ENCODE measurements at regions not wholly inside any gene's neighbourhood (a gene's known extent, or its start where the extent isn't known, plus 50 kb on each side); places are given as distances from the start of the nearest gene placed in this dataset.

GRCh38 chr9:119597499-119597898 lies 228.3 kb upstream of the BRINP1 start:
- TF ChIP-seq SPI1 (IDR thresholded peaks at IDR 0.05; ENCODE audit: low read depth, low read length) (no peak), POLR2AphosphoS5 (IDR thresholded peaks at IDR 0.05; ENCODE audit: low read depth, low read length) (no peak), POLR2A (IDR thresholded peaks at IDR 0.05; ENCODE audit: low read depth, low read length) (no peak), POU2F2 (IDR thresholded peaks at IDR 0.05; ENCODE audit: low read depth, low read length) (no peak), PAX5 (IDR thresholded peaks at IDR 0.05; ENCODE audit: insufficient read depth, low read length, severe bottlenecking) (no peak)
- no peak for FAIRE-seq
- DNase-seq (ENCODE audit: insufficient read length, low spot score) = no peak

- FAIRE-seq = no peak
- no peak for TF ChIP-seq POLR2A (IDR thresholded peaks at IDR 0.05; ENCODE audit: low read depth, low read length)
- TF ChIP-seq PAX5 (IDR thresholded peaks at IDR 0.05; ENCODE audit: insufficient read depth, low read length, severe bottlenecking) = no peak
- no peak for DNase-seq (ENCODE audit: insufficient read length, low spot score)
Observed at GRCh38 chr9:119596703-119597102, 227.5 kb upstream of the BRINP1 start.

- no peak for FAIRE-seq
- DNase-seq (ENCODE audit: insufficient read length, low spot score) = no peak
- no peak for TF ChIP-seq POU2F2 (IDR thresholded peaks at IDR 0.05; ENCODE audit: low read depth, low read length)
- no peak for TF ChIP-seq POLR2AphosphoS5 (IDR thresholded peaks at IDR 0.05; ENCODE audit: low read depth, low read length)
- no peak for TF ChIP-seq POLR2A (IDR thresholded peaks at IDR 0.05; ENCODE audit: low read depth, low read length)
- TF ChIP-seq PAX5 (IDR thresholded peaks at IDR 0.05; ENCODE audit: insufficient read depth, low read length, severe bottlenecking) = no peak
- no peak for TF ChIP-seq SPI1 (IDR thresholded peaks at IDR 0.05; ENCODE audit: low read depth, low read length)
- TF ChIP-seq TAF1 (IDR thresholded peaks at IDR 0.05; ENCODE audit: low read depth, low read length) = no peak
Observed at GRCh38 chr9:119588874-119589744, 219.9 kb upstream of the BRINP1 start.

GRCh38 chr9:119577881-119578280 lies 208.6 kb upstream of the BRINP1 start:
- DNase-seq (ENCODE audit: insufficient read length, low spot score) (no peak), FAIRE-seq (no peak)
- no peak for TF ChIP-seq POLR2A (IDR thresholded peaks at IDR 0.05; ENCODE audit: low read depth, low read length)
- no peak for TF ChIP-seq SPI1 (IDR thresholded peaks at IDR 0.05; ENCODE audit: low read depth, low read length)
- no peak for TF ChIP-seq POLR2AphosphoS5 (IDR thresholded peaks at IDR 0.05; ENCODE audit: low read depth, low read length)
- no peak for TF ChIP-seq POU2F2 (IDR thresholded peaks at IDR 0.05; ENCODE audit: low read depth, low read length)
- TF ChIP-seq PAX5 (IDR thresholded peaks at IDR 0.05; ENCODE audit: insufficient read depth, low read length, severe bottlenecking) = no peak
- TF ChIP-seq TAF1 (IDR thresholded peaks at IDR 0.05; ENCODE audit: low read depth, low read length) = no peak

- FAIRE-seq = no peak
- DNase-seq (ENCODE audit: insufficient read length, low spot score) = no peak
- TF ChIP-seq PAX5 (IDR thresholded peaks at IDR 0.05; ENCODE audit: insufficient read depth, low read length, severe bottlenecking) (no peak), SPI1 (IDR thresholded peaks at IDR 0.05; ENCODE audit: low read depth, low read length) (no peak), POLR2AphosphoS5 (IDR thresholded peaks at IDR 0.05; ENCODE audit: low read depth, low read length) (no peak)
Observed at GRCh38 chr9:119559986-119560385, 190.8 kb upstream of the BRINP1 start.

- TF ChIP-seq POLR2A (IDR thresholded peaks at IDR 0.05; ENCODE audit: low read depth, low read length) = no peak
- TF ChIP-seq POU2F2 (IDR thresholded peaks at IDR 0.05; ENCODE audit: low read depth, low read length) = no peak
- TF ChIP-seq TAF1 (IDR thresholded peaks at IDR 0.05; ENCODE audit: low read depth, low read length) = no peak
- no peak for TF ChIP-seq SPI1 (IDR thresholded peaks at IDR 0.05; ENCODE audit: low read depth, low read length)
- no peak for TF ChIP-seq POLR2AphosphoS5 (IDR thresholded peaks at IDR 0.05; ENCODE audit: low read depth, low read length)
- no peak for TF ChIP-seq PAX5 (IDR thresholded peaks at IDR 0.05; ENCODE audit: insufficient read depth, low read length, severe bottlenecking)
- FAIRE-seq (no peak), DNase-seq (ENCODE audit: insufficient read length, low spot score) (no peak)
Observed at GRCh38 chr9:119559056-119559455, 189.8 kb upstream of the BRINP1 start.

- peak; percentile 46 for DNase-seq (ENCODE audit: insufficient read length, low spot score)
- TF ChIP-seq POU2F2 (IDR thresholded peaks at IDR 0.05; ENCODE audit: low read depth, low read length) (0 out of 2 replicates have a peak, but pooled peaks have one; percentile 39), SPI1 (IDR thresholded peaks at IDR 0.05; ENCODE audit: low read depth, low read length) (no peak)
- peak; percentile 90 for FAIRE-seq
Observed at GRCh38 chr9:119556129-119556875, 187.1 kb upstream of the BRINP1 start.

GRCh38 chr9:119544492-119544891 lies 175.3 kb upstream of the BRINP1 start:
- FAIRE-seq = no peak
- TF ChIP-seq PAX5 (IDR thresholded peaks at IDR 0.05; ENCODE audit: insufficient read depth, low read length, severe bottlenecking) (no peak), POU2F2 (IDR thresholded peaks at IDR 0.05; ENCODE audit: low read depth, low read length) (no peak), SPI1 (IDR thresholded peaks at IDR 0.05; ENCODE audit: low read depth, low read length) (no peak), POLR2AphosphoS5 (IDR thresholded peaks at IDR 0.05; ENCODE audit: low read depth, low read length) (no peak), TAF1 (IDR thresholded peaks at IDR 0.05; ENCODE audit: low read depth, low read length) (no peak), POLR2A (IDR thresholded peaks at IDR 0.05; ENCODE audit: low read depth, low read length) (no peak)

GRCh38 chr9:119537138-119537537 lies 167.9 kb upstream of the BRINP1 start:
- FAIRE-seq = no peak
- DNase-seq (ENCODE audit: insufficient read length, low spot score) = no peak

More at GRCh38 chr9:119544492-119544891, 175.3 kb upstream of the BRINP1 start:
- no peak for DNase-seq (ENCODE audit: insufficient read length, low spot score)

More at GRCh38 chr9:119537138-119537537, 167.9 kb upstream of the BRINP1 start:
- TF ChIP-seq SPI1 (IDR thresholded peaks at IDR 0.05; ENCODE audit: low read depth, low read length) (no peak), POLR2A (IDR thresholded peaks at IDR 0.05; ENCODE audit: low read depth, low read length) (no peak), PAX5 (IDR thresholded peaks at IDR 0.05; ENCODE audit: insufficient read depth, low read length, severe bottlenecking) (no peak), POLR2AphosphoS5 (IDR thresholded peaks at IDR 0.05; ENCODE audit: low read depth, low read length) (no peak), POU2F2 (IDR thresholded peaks at IDR 0.05; ENCODE audit: low read depth, low read length) (no peak), TAF1 (IDR thresholded peaks at IDR 0.05; ENCODE audit: low read depth, low read length) (no peak)

Measured in GM12891 (cell line).